ENCODE measurements at regions not wholly inside any gene's neighbourhood (a gene's known extent, or its start where the extent isn't known, plus 50 kb on each side); places are given as distances from the start of the nearest gene placed in this dataset.

GRCh38 chr4:89398146-89398545 is 90.5 kb upstream of the GPRIN3 start:
- no peak for FAIRE-seq
- TF ChIP-seq POLR2A (IDR thresholded peaks at IDR 0.05; ENCODE audit: low read depth, low read length) = no peak
- no peak for DNase-seq (ENCODE audit: insufficient read length, low spot score)

- FAIRE-seq (no peak), DNase-seq (ENCODE audit: insufficient read length, low spot score) (no peak)
- no peak for TF ChIP-seq POLR2A (IDR thresholded peaks at IDR 0.05; ENCODE audit: low read depth, low read length)
These were observed 89.8 kb upstream of the GPRIN3 start for GRCh38 chr4:89397441-89397840.

- TF ChIP-seq POLR2A (IDR thresholded peaks at IDR 0.05; ENCODE audit: low read depth, low read length) = no peak
- FAIRE-seq = no peak
- no peak for DNase-seq (ENCODE audit: insufficient read length, low spot score)
These were observed 74.8 kb upstream of the GPRIN3 start for GRCh38 chr4:89382439-89382838.

- TF ChIP-seq POLR2A (IDR thresholded peaks at IDR 0.05; ENCODE audit: low read depth, low read length) = no peak
- no peak for FAIRE-seq
- no peak for DNase-seq (ENCODE audit: insufficient read length, low spot score)
These were observed 73.4 kb upstream of the GPRIN3 start for GRCh38 chr4:89380980-89381379.

GRCh38 chr4:89379511-89380044 is 72.0 kb upstream of the GPRIN3 start:
- DNase-seq (ENCODE audit: insufficient read length, low spot score) = no peak
- no peak for TF ChIP-seq POLR2A (IDR thresholded peaks at IDR 0.05; ENCODE audit: low read depth, low read length)

GRCh38 chr4:89373394-89373793 is 65.8 kb upstream of the GPRIN3 start:
- DNase-seq (ENCODE audit: insufficient read length, low spot score) (no peak), FAIRE-seq (no peak)
- TF ChIP-seq POLR2A (IDR thresholded peaks at IDR 0.05; ENCODE audit: low read depth, low read length) = no peak

More at GRCh38 chr4:89379511-89380044, 72.0 kb upstream of the GPRIN3 start:
- FAIRE-seq = no peak

- no peak for DNase-seq (ENCODE audit: insufficient read length, low spot score)
- no peak for TF ChIP-seq POLR2A (IDR thresholded peaks at IDR 0.05; ENCODE audit: low read depth, low read length)
- no peak for FAIRE-seq
These were observed 64.0 kb upstream of the GPRIN3 start for GRCh38 chr4:89371614-89372013.

- no peak for TF ChIP-seq POLR2A (IDR thresholded peaks at IDR 0.05; ENCODE audit: low read depth, low read length)
- FAIRE-seq (no peak), DNase-seq (ENCODE audit: insufficient read length, low spot score) (no peak)
These were observed 62.0 kb upstream of the GPRIN3 start for GRCh38 chr4:89369581-89369980.

GRCh38 chr4:89368861-89369260 is 61.3 kb upstream of the GPRIN3 start:
- no peak for DNase-seq (ENCODE audit: insufficient read length, low spot score)

GRCh38 chr4:89365776-89366175 is 58.2 kb upstream of the GPRIN3 start:
- FAIRE-seq (no peak), DNase-seq (ENCODE audit: insufficient read length, low spot score) (no peak)
- no peak for TF ChIP-seq POLR2A (IDR thresholded peaks at IDR 0.05; ENCODE audit: low read depth, low read length)

More at GRCh38 chr4:89368861-89369260, 61.3 kb upstream of the GPRIN3 start:
- no peak for FAIRE-seq
- TF ChIP-seq POLR2A (IDR thresholded peaks at IDR 0.05; ENCODE audit: low read depth, low read length) = no peak

- TF ChIP-seq POLR2A (IDR thresholded peaks at IDR 0.05; ENCODE audit: low read depth, low read length) = no peak
- FAIRE-seq (no peak), DNase-seq (ENCODE audit: insufficient read length, low spot score) (no peak)
These were observed 57.8 kb upstream of the GPRIN3 start for GRCh38 chr4:89365375-89365774.

- DNase-seq (ENCODE audit: insufficient read length, low spot score) (no peak), FAIRE-seq (no peak)
- TF ChIP-seq POLR2A (IDR thresholded peaks at IDR 0.05; ENCODE audit: low read depth, low read length) = no peak
These were observed 56.9 kb upstream of the GPRIN3 start for GRCh38 chr4:89364541-89364940.

- no peak for TF ChIP-seq POLR2A (IDR thresholded peaks at IDR 0.05; ENCODE audit: low read depth, low read length)
- FAIRE-seq (no peak), DNase-seq (ENCODE audit: insufficient read length, low spot score) (no peak)
These were observed 56.2 kb upstream of the GPRIN3 start for GRCh38 chr4:89363786-89364185.

GRCh38 chr4:89358935-89359638 is 51.5 kb upstream of the GPRIN3 start:
- no peak for TF ChIP-seq POLR2A (IDR thresholded peaks at IDR 0.05; ENCODE audit: low read depth, low read length)
- no peak for FAIRE-seq
- DNase-seq (ENCODE audit: insufficient read length, low spot score) = no peak

- no peak for FAIRE-seq
These were observed 50.2 kb upstream of the GPRIN3 start for GRCh38 chr4:89357787-89358186.

More at GRCh38 chr4:89357787-89358186, 50.2 kb upstream of the GPRIN3 start:
- TF ChIP-seq POLR2A (IDR thresholded peaks at IDR 0.05; ENCODE audit: low read depth, low read length) = no peak
- DNase-seq (ENCODE audit: insufficient read length, low spot score) = no peak
